ENCODE measurements at regions not wholly inside any gene's neighbourhood (a gene's known extent, or its start where the extent isn't known, plus 50 kb on each side); places are given as distances from the start of the nearest gene placed in this dataset.

GRCh38 chr3:39644176-39644575, 165.2 kb upstream of the MYRIP start:
- no peak for TF ChIP-seq CTCF (IDR thresholded peaks at IDR 0.05; ENCODE audit: insufficient read depth, low read length)
- TF ChIP-seq POLR2AphosphoS5 (IDR thresholded peaks at IDR 0.05; ENCODE audit: low read depth) = no peak
- TF ChIP-seq, protein P1, sequence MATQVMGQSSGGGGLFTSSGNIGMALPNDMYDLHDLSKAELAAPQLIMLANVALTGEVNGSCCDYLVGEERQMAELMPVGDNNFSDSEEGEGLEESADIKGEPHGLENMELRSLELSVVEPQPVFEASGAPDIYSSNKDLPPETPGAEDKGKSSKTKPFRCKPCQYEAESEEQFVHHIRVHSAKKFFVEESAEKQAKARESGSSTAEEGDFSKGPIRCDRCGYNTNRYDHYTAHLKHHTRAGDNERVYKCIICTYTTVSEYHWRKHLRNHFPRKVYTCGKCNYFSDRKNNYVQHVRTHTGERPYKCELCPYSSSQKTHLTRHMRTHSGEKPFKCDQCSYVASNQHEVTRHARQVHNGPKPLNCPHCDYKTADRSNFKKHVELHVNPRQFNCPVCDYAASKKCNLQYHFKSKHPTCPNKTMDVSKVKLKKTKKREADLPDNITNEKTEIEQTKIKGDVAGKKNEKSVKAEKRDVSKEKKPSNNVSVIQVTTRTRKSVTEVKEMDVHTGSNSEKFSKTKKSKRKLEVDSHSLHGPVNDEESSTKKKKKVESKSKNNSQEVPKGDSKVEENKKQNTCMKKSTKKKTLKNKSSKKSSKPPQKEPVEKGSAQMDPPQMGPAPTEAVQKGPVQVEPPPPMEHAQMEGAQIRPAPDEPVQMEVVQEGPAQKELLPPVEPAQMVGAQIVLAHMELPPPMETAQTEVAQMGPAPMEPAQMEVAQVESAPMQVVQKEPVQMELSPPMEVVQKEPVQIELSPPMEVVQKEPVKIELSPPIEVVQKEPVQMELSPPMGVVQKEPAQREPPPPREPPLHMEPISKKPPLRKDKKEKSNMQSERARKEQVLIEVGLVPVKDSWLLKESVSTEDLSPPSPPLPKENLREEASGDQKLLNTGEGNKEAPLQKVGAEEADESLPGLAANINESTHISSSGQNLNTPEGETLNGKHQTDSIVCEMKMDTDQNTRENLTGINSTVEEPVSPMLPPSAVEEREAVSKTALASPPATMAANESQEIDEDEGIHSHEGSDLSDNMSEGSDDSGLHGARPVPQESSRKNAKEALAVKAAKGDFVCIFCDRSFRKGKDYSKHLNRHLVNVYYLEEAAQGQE (IDR thresholded peaks at IDR 0.05; ENCODE audit: insufficient replicate concordance, low read depth) = no peak
- no peak for TF ChIP-seq GABPA (IDR thresholded peaks at IDR 0.05; ENCODE audit: low read depth)
- TF ChIP-seq SPI1 (IDR thresholded peaks at IDR 0.05; ENCODE audit: borderline replicate concordance, low read depth) = no peak
